A673 (cell line): ENCODE measurements at regions not wholly inside any gene's neighbourhood (a gene's known extent, or its start where the extent isn't known, plus 50 kb on each side); places are given as distances from the start of the nearest gene placed in this dataset.

ENCODE experiments used
- BruUV-seq: library from RNA; stranded (reverse); fragments of 400-500 nt; replicated peaks from 2 replicates; lab custom pipeline; 2021; lab: Mats Ljungman, UMichigan
- CTCF ChIA-PET: fragments of 300-600 bp; sonication (Branson Sonifier 250); formaldehyde crosslinking; loops from one replicate; lab custom pipeline; 2022; ENCODE audit warnings: antibody characterized with exemption; lab: Charles Lee
- POLR2A ChIA-PET: fragments of 300-600 bp; sonication (Branson Sonifier 250); formaldehyde crosslinking; loops from one replicate; lab custom pipeline; 2022; ENCODE audit warnings: antibody characterized with exemption; ENCODE audit not compliant: low non-redundant PET; lab: Charles Lee
- DNase-seq: peaks from one replicate; pipeline ENCODE4 v3.0.0-alpha.2; 2015; ENCODE audit warnings: low spot score
- H3K27ac ChIP-seq: fragments of 200-600 bp; sonication (generic); 2 replicates; pipeline ENCODE4 v1.5.1; 2016; ENCODE audit warnings: mixed run types, low read depth, mild to moderate bottlenecking, mixed read lengths, antibody characterized with exemption, low read length; ENCODE audit not compliant: poor library complexity, severe bottlenecking
- H3K27me3 ChIP-seq: fragments of 200-600 bp; sonication (generic); replicated peaks from 2 replicates; pipeline ENCODE4 v1.6.1; 2017; ENCODE audit warnings: mixed run types, low read depth, mild to moderate bottlenecking, mixed read lengths, antibody characterized with exemption, low read length; ENCODE audit not compliant: insufficient read depth, poor library complexity
- H3K36me3 ChIP-seq: fragments of 200-600 bp; sonication (generic); 2 replicates; pipeline ENCODE4 v1.6.1; 2016; ENCODE audit warnings: mixed run types, mild to moderate bottlenecking, mixed read lengths, antibody characterized with exemption, low read length; ENCODE audit not compliant: insufficient read depth, poor library complexity, severe bottlenecking
- H3K4me1 ChIP-seq: fragments of 200-600 bp; sonication (generic); 2 replicates; pipeline ENCODE4 v1.6.1; 2017; ENCODE audit warnings: mixed run types, mild to moderate bottlenecking, mixed read lengths, antibody characterized with exemption, low read length; ENCODE audit not compliant: insufficient read depth, poor library complexity, severe bottlenecking
- H3K4me3 ChIP-seq: fragments of 200-600 bp; sonication (generic); 2 replicates; pipeline ENCODE4 v1.5.1; 2016; ENCODE audit warnings: low read depth, mixed run types, mild to moderate bottlenecking, mixed read lengths, low read length; ENCODE audit not compliant: poor library complexity, severe bottlenecking
- H3K9me3 ChIP-seq: fragments of 200-600 bp; sonication (generic); 2 replicates; pipeline ENCODE4 v1.6.1; 2016; ENCODE audit warnings: mixed run types, low read depth, mild to moderate bottlenecking, mixed read lengths, antibody characterized with exemption, low read length; ENCODE audit not compliant: poor library complexity, severe bottlenecking
- EZH2 ChIP-seq: fragments of 200-600 bp; sonication (generic); IDR thresholded peaks from 2 replicates; pipeline ENCODE4 v1.6.1; 2017; ENCODE audit warnings: borderline replicate concordance, low read depth, mild to moderate bottlenecking, mixed read lengths, antibody characterized with exemption, low read length; ENCODE audit not compliant: poor library complexity, severe bottlenecking
- intact Hi-C: fragments of 100-400 bp; cut with micrococcal nuclease; formaldehyde crosslinking; loops from one replicate; pipeline ENCODE4 v1.10.0; 2022; ENCODE audit not compliant: unreplicated experiment
- TF ChIP-seq, protein P1 (sequence below): fragments of 300-800, 200-600 bp; sonication (generic); conservative IDR thresholded peaks from 2 replicates; pipeline ENCODE4 v1.5.1; 2017; ENCODE audit warnings: low read depth, mild to moderate bottlenecking, antibody characterized with exemption, low read length, moderate library complexity, mixed read lengths

DNA sequence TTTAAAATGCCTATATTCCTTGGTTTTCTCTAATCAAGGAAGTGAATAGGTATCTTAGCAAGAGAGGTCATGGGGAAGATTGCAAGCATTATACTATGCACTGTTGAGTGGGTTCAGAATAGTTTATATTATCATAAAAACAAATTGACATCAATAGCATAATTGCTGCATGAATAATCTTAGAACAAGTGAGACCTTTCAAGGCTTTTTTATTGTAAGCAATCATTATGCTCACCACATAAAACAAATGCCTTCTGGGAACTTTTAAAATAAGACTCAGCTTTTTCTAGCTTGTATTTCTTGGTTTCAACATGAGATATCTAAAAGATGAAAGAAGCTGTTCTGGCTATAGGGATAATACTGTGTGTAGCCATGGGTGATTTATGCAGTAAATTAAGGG lies 135.6 kb upstream of the ZC3H12C start:
- H3K27ac ChIP-seq = peak overlapping the region; percentile 66
- BruUV-seq = no TSS peak
- H3K4me1 ChIP-seq = peaks cover 41% of the 10 kb centered on the region
- POLR2A ChIA-PET = no interaction called here
- TF ChIP-seq, protein P1, sequence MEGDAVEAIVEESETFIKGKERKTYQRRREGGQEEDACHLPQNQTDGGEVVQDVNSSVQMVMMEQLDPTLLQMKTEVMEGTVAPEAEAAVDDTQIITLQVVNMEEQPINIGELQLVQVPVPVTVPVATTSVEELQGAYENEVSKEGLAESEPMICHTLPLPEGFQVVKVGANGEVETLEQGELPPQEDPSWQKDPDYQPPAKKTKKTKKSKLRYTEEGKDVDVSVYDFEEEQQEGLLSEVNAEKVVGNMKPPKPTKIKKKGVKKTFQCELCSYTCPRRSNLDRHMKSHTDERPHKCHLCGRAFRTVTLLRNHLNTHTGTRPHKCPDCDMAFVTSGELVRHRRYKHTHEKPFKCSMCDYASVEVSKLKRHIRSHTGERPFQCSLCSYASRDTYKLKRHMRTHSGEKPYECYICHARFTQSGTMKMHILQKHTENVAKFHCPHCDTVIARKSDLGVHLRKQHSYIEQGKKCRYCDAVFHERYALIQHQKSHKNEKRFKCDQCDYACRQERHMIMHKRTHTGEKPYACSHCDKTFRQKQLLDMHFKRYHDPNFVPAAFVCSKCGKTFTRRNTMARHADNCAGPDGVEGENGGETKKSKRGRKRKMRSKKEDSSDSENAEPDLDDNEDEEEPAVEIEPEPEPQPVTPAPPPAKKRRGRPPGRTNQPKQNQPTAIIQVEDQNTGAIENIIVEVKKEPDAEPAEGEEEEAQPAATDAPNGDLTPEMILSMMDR = no peak
- no peak for TF ChIP-seq EZH2
- intact Hi-C loops = no loop called here
- H3K27me3 ChIP-seq = no peaks in the 10 kb centered on the region
- no peaks in the 10 kb centered on the region for H3K9me3 ChIP-seq
- CTCF ChIA-PET = no interaction called here
- H3K36me3 ChIP-seq = no peaks in the 10 kb centered on the region
- DNase-seq = no peak
- peak overlapping the region; percentile 4 for H3K4me3 ChIP-seq

DNA sequence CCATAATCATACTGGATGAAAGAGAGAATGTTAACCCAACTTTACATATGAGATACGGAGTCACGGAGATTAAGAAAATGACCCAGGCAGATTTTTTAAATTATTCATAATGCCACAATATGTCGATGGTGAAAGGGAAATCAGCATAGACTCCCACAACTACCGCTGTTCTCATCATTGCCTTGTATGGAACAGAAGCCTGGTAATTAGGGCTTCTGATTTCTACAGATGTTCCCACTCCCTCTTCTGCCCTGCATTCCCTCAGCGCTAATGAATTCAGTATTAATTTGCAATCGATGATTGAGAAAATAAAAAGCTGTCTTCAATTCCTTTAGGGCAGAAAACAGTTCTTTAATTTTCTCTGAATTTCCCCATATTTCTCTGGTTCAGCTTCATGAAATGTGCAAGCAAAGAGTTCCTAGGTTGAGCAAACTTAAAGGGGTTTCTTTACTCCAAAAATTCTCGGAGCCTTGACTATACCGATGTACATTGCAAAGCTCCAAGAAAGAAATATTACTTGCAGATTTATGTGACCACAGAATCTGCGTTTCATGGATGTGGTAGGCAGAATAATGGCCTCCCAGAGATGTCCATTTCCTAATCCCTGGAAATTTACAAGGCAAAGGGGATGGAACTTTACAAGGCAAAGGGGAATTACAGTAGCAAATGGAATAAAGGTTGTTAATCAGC lies 134.9 kb upstream of the ZC3H12C start:
- H3K36me3 ChIP-seq = no peaks in the 10 kb centered on the region
- H3K9me3 ChIP-seq = no peaks in the 10 kb centered on the region
- ChIA-PET CTCF (no interaction called here), POLR2A (interaction anchor here (0.7 kb wide), 1 partner anchor 1047 kb away, joined by 6 read pairs; no protein-coding TSS in a partner anchor)
- no peak for TF ChIP-seq EZH2
- TF ChIP-seq, protein P1 = no peak
- BruUV-seq = no TSS peak
- intact Hi-C loops = no loop called here
- no peaks in the 10 kb centered on the region for H3K27me3 ChIP-seq
- peak overlapping the region; percentile 66 for H3K27ac ChIP-seq
- peak; percentile 59 for DNase-seq
- peaks cover 41% of the 10 kb centered on the region for H3K4me1 ChIP-seq
- H3K4me3 ChIP-seq = peak overlapping the region; percentile 4

DNA sequence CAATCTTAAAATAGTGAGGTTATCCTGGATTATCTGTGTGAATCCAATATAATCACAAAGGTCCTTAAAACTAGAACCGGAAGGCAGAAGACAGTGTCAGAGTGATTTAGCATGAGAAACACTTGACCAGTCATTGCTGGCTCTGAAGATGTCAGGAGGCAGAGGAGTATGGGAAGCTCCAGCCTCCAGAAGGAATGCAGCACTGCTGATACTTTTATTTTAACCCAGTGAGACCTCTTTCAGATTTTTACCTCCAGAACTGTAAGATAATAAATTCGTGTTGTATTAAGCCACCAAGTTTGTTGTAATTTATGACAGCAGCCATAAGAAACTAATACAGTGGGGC lies 134.4 kb upstream of the ZC3H12C start:
- DNase-seq = no peak
- no peaks in the 10 kb centered on the region for H3K36me3 ChIP-seq
- no peaks in the 10 kb centered on the region for H3K9me3 ChIP-seq
- ChIA-PET CTCF (no interaction called here), POLR2A (interaction anchor here (0.6 to 0.7 kb wide), 2 partner anchors 116 to 1047 kb away, joined by 3 to 6 read pairs; no protein-coding TSS in a partner anchor)
- H3K27ac ChIP-seq = peak overlapping the region; percentile 66
- peaks cover 41% of the 10 kb centered on the region for H3K4me1 ChIP-seq
- H3K4me3 ChIP-seq = no peak overlapping the region
- intact Hi-C loops = no loop called here
- H3K27me3 ChIP-seq = no peaks in the 10 kb centered on the region
- BruUV-seq = no TSS peak
- TF ChIP-seq, protein P1 = no peak
- no peak for TF ChIP-seq EZH2
